ENCODE measurements at regions not wholly inside any gene's neighbourhood (a gene's known extent, or its start where the extent isn't known, plus 50 kb on each side); places are given as distances from the start of the nearest gene placed in this dataset.

GRCh38 chr5:74576941-74577456, 63.5 kb downstream of the ENC1 start:
- DNase-seq (ENCODE audit: low read depth in 3 of 3, low spot score in 2 of 3): no peak

GRCh38 chr5:74575741-74576538, 64.6 kb downstream of the ENC1 start:
- no peak for DNase-seq (ENCODE audit: low read depth in 3 of 3, low spot score in 2 of 3)

GRCh38 chr5:74570250-74570649, 70.3 kb downstream of the ENC1 start:
- no peak for DNase-seq (ENCODE audit: low read depth in 3 of 3, low spot score in 2 of 3)

- DNase-seq (ENCODE audit: low read depth in 3 of 3, low spot score in 2 of 3): peak in 1 of 3 donors; percentile 58
Measured at GRCh38 chr5:74567411-74567995, 73.0 kb downstream of the ENC1 start.

- DNase-seq (ENCODE audit: low read depth in 3 of 3, low spot score in 2 of 3): no peak
Measured at GRCh38 chr5:74562122-74562521, 78.4 kb downstream of the ENC1 start.

GRCh38 chr5:74560245-74560644, 80.3 kb downstream of the ENC1 start:
- DNase-seq (ENCODE audit: low read depth in 3 of 3, low spot score in 2 of 3): no peak

- no peak for DNase-seq (ENCODE audit: low read depth in 3 of 3, low spot score in 2 of 3)
Measured at GRCh38 chr5:74556631-74557595, 83.6 kb downstream of the ENC1 start.

GRCh38 chr5:74556006-74556405, 84.5 kb downstream of the ENC1 start:
- no peak for DNase-seq (ENCODE audit: low read depth in 3 of 3, low spot score in 2 of 3)

- DNase-seq (ENCODE audit: low read depth in 3 of 3, low spot score in 2 of 3): no peak
Measured at GRCh38 chr5:74552101-74552500, 88.4 kb downstream of the ENC1 start.

GRCh38 chr5:74550927-74551326, 89.6 kb downstream of the ENC1 start:
- DNase-seq (ENCODE audit: low read depth in 3 of 3, low spot score in 2 of 3): no peak

- no peak for DNase-seq (ENCODE audit: low read depth in 3 of 3, low spot score in 2 of 3)
Measured at GRCh38 chr5:74549384-74549783, 91.1 kb downstream of the ENC1 start.

GRCh38 chr5:74546796-74547195, 93.7 kb downstream of the ENC1 start:
- DNase-seq (ENCODE audit: low read depth in 3 of 3, low spot score in 2 of 3): no peak

- DNase-seq (ENCODE audit: low read depth in 3 of 3, low spot score in 2 of 3): no peak
Measured at GRCh38 chr5:74544811-74545210, 95.7 kb downstream of the ENC1 start.

GRCh38 chr5:74543162-74543995, 97.1 kb downstream of the ENC1 start:
- DNase-seq (ENCODE audit: low read depth in 3 of 3, low spot score in 2 of 3): no peak

- DNase-seq (ENCODE audit: low read depth in 3 of 3, low spot score in 2 of 3): no peak
Measured at GRCh38 chr5:74542482-74542881, 98.0 kb downstream of the ENC1 start.

GRCh38 chr5:74541381-74541781, 99.1 kb downstream of the ENC1 start:
- DNase-seq (ENCODE audit: low read depth in 3 of 3, low spot score in 2 of 3): no peak

GRCh38 chr5:74540622-74541021, 99.9 kb downstream of the ENC1 start:
- no peak for DNase-seq (ENCODE audit: low read depth in 3 of 3, low spot score in 2 of 3)

- DNase-seq (ENCODE audit: low read depth in 3 of 3, low spot score in 2 of 3): no peak
Measured at GRCh38 chr5:74539986-74540385, 100.5 kb downstream of the ENC1 start.

GRCh38 chr5:74538206-74538661, 102.3 kb downstream of the ENC1 start:
- DNase-seq (ENCODE audit: low read depth in 3 of 3, low spot score in 2 of 3): no peak

- DNase-seq (ENCODE audit: low read depth in 3 of 3, low spot score in 2 of 3): no peak
Measured at GRCh38 chr5:74536658-74537057, 103.9 kb downstream of the ENC1 start.

All from right renal cortex interstitium (tissue), 3 donors.